Muscle of back (tissue), 3 donors: ENCODE measurements at regions not wholly inside any gene's neighbourhood (a gene's known extent, or its start where the extent isn't known, plus 50 kb on each side); places are given as distances from the start of the nearest gene placed in this dataset.

Source experiments
- DNase-seq, 3 donors: peaks; one replicate each; pipeline versions ENCODE4 v3.0.0 to v3.0.0-alpha.2; 2013

DNA sequence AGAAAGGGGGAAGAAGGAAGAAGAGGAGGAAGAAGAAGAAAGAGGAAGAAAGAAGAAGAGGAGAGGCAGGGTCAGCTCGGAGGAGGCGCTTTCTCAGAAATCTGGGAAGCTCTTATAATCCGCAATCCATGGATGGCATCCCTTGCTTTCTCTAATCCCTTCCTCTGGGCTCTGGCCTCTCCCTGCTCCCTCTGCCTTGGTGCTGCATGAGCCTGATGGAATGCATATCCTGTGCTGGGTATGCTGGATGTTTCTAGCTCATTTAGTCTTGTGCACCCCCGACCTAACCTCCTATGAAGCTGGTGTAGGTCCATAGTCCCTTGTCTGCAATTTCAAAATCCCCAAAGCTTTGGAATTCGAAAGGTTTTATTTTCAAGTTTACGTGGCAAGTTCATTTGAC is 94.2 kb upstream of the MYL2 start:
- no peak for DNase-seq

DNA sequence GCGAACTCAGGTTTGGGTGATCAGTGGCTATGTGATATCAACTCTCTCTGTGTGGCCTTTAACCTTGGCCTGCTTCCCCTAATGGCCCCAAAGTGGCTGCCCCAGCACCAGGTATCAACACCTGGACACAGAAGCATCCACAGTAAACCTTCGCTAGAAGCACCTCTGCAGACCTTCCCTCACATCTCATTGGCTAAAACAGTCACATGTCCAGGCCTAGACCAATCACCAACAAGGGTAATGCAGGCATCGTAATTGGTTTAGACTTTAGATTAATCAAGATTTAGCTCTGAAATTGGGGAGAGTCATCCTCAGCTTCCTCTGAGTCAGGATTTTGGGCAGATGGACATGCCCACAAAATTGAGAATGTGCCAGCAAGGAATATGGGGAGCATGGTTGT is 92.5 kb upstream of the MYL2 start:
- DNase-seq = no peak

DNA sequence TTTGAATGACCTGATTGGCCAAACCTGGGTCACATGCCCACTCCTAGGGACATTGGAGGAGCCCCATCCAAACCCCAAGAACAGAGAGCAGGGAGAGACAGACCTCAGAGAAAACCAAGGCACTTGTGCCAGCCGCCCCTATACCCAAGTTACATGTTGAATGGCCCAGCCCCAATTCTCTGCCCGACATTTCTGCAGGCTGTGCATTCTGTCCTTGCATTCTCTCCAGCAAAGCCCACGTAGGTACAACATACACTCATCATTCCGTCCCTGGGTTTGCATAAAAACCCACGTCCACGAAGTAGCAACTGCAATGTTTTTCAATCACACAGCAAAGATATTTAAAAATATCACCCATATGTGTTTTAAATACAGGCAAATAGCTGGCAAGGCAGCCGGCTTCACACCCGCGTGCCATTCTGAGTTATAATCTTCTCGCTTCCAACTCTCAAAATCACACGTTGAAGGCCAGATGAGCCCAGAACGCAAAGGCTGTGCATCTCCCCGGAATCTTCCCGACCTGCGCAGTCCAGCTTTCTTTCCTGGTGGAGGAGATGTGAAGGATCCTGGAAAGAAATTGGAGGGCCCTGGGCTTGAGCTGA is 91.7 kb upstream of the MYL2 start:
- DNase-seq = no peak

DNA sequence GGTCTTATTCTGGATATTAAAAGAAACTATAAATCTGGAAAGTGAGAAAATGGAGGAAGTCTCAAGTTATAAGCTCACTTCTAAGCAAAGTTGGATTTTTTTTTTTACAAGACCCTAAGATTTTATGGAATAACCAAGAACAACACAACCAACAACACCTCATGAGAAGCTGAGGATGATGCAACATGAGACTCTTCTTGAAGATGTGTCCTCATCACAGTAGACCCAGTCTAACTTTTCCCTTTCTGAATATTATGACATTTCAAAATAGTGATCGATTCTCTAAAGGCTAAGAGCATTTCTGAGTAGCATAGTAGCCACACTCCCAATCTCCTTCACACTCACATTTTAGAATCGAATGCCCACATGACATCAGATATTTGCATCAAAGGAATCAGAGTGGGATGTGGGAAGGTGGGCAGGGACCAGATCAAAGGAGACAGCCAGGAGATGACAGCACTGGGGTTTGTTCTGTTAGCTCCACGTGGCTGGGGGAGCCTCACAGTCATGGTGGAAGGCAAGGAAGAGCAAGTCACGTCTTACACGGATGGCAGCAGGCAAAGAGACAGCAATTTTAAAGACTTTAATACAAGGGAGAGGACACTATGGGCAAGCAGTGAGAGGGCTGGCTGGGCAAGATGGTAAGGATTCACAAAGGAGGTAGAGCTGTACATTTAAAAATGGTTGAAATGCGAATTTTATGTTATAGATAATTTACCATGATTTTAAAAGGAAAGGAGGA is 90.7 kb upstream of the MYL2 start:
- DNase-seq = no peak

DNA sequence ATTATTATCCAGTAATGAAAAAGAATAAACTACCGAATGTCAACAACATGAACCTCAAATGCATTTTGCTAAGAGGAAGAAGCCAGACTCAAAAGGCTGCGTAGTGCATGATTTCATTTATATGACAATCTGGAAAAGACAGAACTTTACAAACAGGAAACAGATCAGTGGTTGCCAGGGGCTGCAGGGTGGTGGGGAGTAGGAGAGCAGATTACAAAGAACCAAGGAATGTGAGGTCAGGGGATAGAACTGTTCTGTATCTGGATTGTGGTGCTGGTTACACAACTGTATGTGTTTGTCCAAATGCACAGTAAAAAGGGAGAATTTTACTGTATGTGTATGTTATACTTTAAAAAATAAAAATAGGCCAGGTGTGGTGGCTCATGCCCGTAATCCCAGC is 89.7 kb upstream of the MYL2 start:
- DNase-seq = no peak

DNA sequence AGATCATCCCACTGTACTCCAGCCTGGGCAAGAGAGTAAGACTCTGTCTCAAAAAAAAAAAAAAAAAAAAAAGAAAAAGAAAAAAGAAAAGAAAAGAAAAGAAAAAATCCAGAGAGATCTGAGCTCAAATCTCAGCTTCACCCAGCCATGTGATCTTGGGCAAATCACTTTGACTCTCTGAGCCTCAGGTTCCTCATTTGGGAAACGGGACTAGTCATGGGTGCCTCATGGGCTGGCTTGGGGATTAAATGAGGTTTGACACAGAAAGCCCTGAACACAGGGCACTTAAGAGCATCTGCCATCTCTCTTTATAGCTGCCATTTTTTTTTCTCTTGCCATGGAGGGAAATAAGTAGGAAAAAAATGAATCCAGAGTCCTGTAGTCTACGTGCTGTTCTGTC is 86.2 kb upstream of the MYL2 start:
- no peak for DNase-seq

DNA sequence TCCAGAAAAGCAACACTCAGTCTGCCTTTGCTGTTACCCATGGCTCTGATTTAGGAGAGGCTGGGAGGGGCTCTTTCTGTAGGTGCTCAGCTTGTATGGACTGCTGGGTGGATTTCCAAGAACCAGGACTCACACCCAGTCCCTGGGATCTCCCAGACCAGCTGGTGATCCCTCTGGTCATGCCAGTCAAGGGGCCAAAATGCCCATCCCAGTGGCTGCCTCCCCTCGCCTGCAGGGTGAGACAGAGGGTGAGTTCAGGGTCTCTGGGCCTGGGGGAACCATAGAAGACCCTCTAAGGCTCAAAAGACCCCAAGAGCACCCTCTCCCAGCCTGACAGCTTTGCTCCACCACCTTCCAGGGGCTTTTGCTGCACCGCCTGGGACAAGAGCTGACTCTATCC is 78.6 kb upstream of the MYL2 start:
- no peak for DNase-seq

DNA sequence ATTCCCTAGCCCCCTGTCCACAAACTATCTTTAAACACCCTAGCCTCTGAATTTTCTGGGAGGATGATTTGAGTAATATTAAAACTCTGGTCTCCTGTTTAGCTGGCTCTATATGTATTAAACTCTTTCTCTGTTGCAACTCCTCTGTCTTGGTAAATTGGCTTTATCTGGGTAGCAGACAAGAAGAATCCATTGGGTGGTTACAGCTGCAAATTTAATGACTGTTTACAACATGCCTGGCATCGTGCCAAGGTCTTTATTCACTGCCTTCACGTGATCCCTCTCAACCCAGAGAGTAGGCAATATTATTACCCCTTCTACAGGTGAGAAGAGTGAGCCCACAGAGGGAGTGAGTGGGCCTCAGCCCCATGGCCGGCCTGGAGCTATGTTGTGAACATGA is 77.8 kb upstream of the MYL2 start:
- DNase-seq = no peak

DNA sequence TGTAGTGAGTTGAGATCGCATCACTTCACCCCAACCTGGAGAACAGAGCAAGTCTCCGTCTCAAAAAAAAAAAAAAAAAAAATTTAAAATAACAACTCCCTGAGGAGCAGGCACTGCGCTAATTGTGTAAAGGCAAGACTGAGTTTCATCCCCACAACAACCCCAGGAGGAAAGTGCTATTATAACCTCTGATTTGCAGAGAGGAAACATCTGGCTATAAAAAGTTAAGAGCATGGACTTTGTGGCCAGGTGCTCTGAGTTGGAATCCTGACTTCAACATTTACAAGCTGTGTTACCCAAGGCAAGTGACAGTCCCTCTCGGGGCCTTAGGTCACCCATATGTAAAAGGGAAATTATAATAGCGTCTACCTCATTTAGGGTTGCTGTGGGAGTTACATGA is 76.0 kb upstream of the MYL2 start:
- DNase-seq = no peak

DNA sequence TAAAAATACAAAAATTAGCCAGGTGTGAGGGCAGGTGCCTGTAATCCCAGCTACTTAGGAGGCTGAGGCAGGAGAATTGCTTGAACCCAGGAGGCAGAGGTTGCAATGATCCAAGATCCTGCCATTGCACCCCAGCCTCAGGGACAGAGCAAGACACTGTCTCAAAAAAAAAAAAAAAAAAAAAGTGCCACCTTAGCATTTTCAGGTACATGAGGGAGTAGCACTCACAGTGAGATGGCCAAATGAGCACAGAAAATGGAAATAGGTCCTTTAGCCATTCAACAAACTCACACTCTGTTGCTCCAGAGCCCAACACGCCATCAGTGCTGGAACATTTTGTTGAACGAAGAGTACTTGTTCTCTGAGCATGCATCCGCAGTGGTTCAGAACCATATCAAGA is 75.2 kb upstream of the MYL2 start:
- DNase-seq = no peak

DNA sequence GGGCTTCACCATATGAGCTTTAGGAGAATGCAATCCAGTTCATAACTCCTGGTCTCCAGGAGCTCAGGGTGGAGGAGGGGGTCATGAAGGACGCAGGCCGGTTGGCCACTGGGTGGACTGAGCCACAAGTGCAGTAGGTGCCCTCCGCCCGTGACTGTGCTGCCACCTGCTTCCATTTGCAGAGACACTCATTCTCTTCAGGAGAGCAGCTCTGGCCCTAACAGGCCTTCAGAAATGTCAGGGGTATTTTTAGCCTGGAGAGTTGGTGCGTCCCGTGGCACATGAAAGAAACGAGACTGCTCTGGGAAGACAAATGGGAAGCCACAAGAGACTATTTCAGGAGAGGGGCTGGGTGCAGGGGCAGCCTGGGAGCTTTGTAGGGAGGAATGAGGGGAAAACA is 74.6 kb upstream of the MYL2 start:
- peak; percentile 2 to 30 (median 8) for DNase-seq

DNA sequence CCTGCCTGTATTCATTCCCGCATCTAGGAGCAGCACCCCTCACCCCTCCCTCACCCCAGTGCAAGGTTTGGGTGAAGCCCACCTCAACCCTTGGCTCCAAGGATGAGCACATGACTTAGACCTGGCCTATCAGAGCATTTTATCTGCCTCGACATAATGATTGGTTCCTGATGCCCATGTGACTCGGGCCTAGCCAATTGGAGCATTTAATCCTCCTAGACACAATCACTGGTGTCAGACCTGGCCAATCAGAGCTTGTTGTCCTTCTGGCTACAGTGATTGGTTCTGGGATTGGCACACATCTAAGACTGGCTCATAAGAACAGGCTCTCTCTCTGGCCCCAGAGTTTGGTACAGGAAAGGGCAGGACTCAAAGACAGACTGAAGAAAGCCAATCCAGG is 73.1 kb upstream of the MYL2 start:
- no peak for DNase-seq

DNA sequence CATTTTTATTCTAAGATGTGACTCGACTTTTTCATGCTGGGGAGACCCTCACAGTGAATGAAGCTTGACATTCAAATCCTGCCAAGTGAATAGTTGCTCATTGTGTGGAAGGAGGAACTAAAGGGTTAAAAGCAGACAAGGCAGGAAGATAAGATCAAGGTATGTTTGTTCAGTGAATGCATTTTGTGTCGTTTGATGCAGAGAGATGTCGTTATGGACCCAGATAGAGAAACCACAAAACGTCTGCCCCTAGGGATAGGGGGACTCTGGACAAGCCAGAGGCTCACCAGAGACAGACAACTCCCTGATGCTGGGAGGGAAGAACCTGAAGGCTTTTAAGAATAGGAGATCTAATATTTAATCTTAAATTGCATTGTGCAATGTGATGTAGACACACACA is 72.5 kb upstream of the MYL2 start:
- no peak for DNase-seq

DNA sequence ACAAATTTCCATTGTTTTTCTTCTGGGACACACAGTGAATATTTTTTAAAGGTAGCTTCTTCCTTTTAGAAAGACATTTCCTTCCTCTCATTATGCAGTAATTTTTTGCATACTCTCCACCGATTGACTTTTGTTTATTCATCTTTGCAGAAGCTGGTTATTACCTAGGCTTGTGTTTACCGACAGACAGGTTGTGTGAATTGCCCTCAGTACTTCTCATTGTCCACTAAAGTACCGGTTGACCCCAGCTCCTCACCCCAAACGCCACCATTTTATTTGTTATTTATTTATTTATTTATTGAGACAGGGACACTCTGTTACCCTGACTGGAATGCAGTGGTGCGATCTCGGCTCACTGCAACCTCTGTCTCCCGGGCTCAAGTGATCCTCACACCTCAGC is 63.4 kb upstream of the MYL2 start:
- DNase-seq = no peak

DNA sequence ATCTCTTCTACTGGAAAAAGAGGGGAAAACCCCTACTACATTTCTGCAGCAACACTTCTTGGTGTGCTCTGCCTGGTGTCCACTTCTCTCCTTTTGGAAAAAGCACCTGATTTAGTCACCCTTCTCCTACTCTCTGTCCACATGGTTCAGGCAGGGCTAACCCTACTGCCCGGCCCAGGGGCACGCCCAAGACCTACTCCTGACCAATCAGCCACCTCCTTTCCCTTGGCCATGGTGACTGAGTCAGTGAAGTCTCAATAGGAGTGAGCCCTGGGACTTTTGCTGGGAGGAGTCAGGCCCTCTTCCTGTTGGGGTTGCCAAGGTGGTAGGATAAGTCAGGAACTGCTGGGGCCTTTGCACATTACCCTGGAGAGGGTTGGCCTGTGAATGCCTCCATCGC is 52.5 kb upstream of the MYL2 start:
- no peak for DNase-seq

DNA sequence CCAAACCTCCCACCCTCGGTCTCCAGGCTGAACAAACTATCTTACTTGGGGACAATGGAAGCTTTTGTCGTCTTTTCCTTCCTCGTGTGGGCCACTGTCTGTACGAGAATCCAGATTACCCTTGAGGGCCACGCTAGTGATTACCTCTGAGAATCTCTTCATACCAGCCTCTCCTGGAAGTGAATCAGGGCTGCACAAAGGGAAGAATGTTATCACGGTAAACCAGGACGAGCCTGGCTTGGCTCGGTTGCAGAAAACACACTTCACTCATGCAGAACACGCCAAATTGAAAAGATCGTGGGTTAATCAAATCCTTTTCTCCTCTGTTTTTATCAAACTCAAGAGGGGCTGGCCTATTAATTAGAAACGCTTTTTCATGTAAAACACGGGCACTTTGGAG is 51.6 kb upstream of the MYL2 start:
- DNase-seq = no peak

DNA sequence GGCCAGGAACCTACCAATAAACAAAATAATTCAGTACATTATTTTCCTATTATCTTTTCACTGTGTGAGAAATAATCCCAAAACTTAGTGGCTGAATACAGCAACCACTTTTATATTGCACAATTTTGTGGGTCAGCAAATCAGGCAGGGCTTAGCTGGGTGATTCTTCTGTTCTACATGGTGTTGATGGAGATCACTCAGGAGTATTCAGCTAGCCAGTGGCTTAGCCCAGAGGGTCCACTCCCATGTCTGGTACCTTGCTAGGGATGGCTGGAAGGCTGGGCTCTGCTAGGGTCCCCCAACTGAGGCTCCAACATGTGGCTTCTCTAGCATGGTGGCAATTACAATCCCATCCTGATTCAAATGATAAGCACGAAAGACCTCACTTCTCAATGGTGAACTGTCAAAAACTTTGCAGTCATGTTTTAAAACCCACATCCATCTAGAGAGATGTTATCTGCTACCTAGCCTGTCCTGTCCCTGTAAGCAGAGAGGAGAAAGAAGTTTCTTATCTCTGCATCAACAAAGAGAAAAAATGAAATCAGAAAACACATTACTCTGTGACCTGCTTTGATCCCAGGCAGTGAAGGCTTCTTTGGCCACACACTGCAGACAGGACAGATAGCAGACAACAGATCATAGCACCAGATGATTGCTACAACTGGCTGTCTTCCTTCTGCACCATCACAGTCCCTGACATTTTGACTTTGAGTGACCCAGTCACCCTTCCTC is 51.0 kb upstream of the MYL2 start:
- no peak for DNase-seq
